GM12878 (cell line): ENCODE measurements at regions not wholly inside any gene's neighbourhood (a gene's known extent, or its start where the extent isn't known, plus 50 kb on each side); places are given as distances from the start of the nearest gene placed in this dataset.

Source experiments
- ATAC-seq: fragments of 200-7000 bp; cut with Tn5 transposase; 3 replicates; pipeline ENCODE4 v1.9.1; 2020; ENCODE audit warnings: mild to moderate bottlenecking, moderate library complexity
- BruUV-seq: library from RNA; stranded (reverse); fragments of 400-500 nt; replicated peaks from 2 replicates; lab custom pipeline; 2021; lab: Mats Ljungman, UMichigan
- CTCF ChIA-PET: fragments of 300-600 bp; sonication (Branson Sonifier 250); formaldehyde crosslinking; extraction: SDS; loops from one replicate; lab custom pipeline; 2021; ENCODE audit warnings: inconsistent platforms; lab: Yijun Ruan, JAX
- POLR2A ChIA-PET: fragments of 350-600 bp; formaldehyde crosslinking; extraction: SDS; loops from one replicate; lab custom pipeline; 2021; ENCODE audit warnings: inconsistent platforms; lab: Charles Lee
- RAD21 ChIA-PET: fragments of 300-600 bp; sonication (Branson Sonifier 250); formaldehyde crosslinking; loops from one replicate; lab custom pipeline; 2023; ENCODE audit warnings: antibody characterized with exemption; ENCODE audit not compliant: unreplicated experiment; lab: Charles Lee
- SMC1A ChIA-PET: fragments of 300-600 bp; sonication (Branson Sonifier 250); formaldehyde crosslinking; loops from one replicate; lab custom pipeline; 2023; ENCODE audit not compliant: unreplicated experiment, uncharacterized antibody; lab: Charles Lee
- DNase-seq: peaks from one replicate; pipeline ENCODE4 v3.0.0-alpha.2; 2011; ENCODE audit warnings: low read depth, low spot score
- FAIRE-seq: peaks from 3 replicates; lab custom pipeline; 2011; peaks lifted over from hg19 to GRCh38; lab: Jason Lieb, UNC
- H2AFZ ChIP-seq: 2 replicates; pipeline ENCODE4 v1.6.0; 2011; ENCODE audit warnings: low read depth, low read length, control low read depth; ENCODE audit not compliant: control insufficient read depth
- H3K27ac ChIP-seq: 2 replicates; pipeline ENCODE4 v1.5.1; 2011; ENCODE audit warnings: control low read depth; ENCODE audit not compliant: control insufficient read depth, insufficient read depth
- H3K27me3 ChIP-seq, 2 experiments: replicated peaks in 1 of 2; 2 replicates each; pipeline versions ENCODE4 v1.6.0 to v1.6.1; 2011; ENCODE audit warnings: low read length in 1 of 2; ENCODE audit not compliant: control insufficient read depth in 2 of 2, insufficient read depth in 2 of 2
- H3K36me3 ChIP-seq, 2 experiments: 2 replicates each; pipeline ENCODE4 v1.5.1; 2011; ENCODE audit warnings: low read length in 1 of 2; ENCODE audit not compliant: control insufficient read depth in 2 of 2, insufficient read depth in 2 of 2
- H3K4me1 ChIP-seq: 2 replicates; pipeline ENCODE4 v1.6.1; 2011; ENCODE audit warnings: mild to moderate bottlenecking, low read length, moderate library complexity, mixed read lengths; ENCODE audit not compliant: control insufficient read depth, insufficient read depth
- H3K4me2 ChIP-seq: 2 replicates; pipeline ENCODE4 v1.6.0; 2011; ENCODE audit warnings: control low read depth; ENCODE audit not compliant: control insufficient read depth, insufficient read depth
- H3K4me3 ChIP-seq: fragments of 200-600 bp; sonication (generic); 2 replicates; pipeline ENCODE4 v1.5.1; 2016
- H3K79me2 ChIP-seq: 2 replicates; pipeline ENCODE4 v1.6.0; 2011; ENCODE audit warnings: low read length; ENCODE audit not compliant: control insufficient read depth, insufficient read depth
- H3K9ac ChIP-seq: 2 replicates; pipeline ENCODE4 v1.8.0; 2011; ENCODE audit warnings: low read length, control low read depth, mixed read lengths; ENCODE audit not compliant: control insufficient read depth, insufficient read depth
- H3K9me3 ChIP-seq: replicated peaks from 3 replicates; pipeline ENCODE4 v1.5.1; 2011; ENCODE audit warnings: mild to moderate bottlenecking, low read length; ENCODE audit not compliant: control insufficient read depth, insufficient read depth
- H4K20me1 ChIP-seq: 2 replicates; pipeline ENCODE4 v1.6.0; 2011; ENCODE audit not compliant: control insufficient read depth, insufficient read depth
- BACH1 ChIP-seq: fragments of 450-650 bp; IDR thresholded peaks from 2 replicates; pipeline ENCODE4 v1.6.1; 2017; ENCODE audit warnings: mild to moderate bottlenecking, borderline replicate concordance
- CHD2 ChIP-seq: IDR thresholded peaks from 2 replicates; pipeline ENCODE4 v1.6.1; 2011; ENCODE audit warnings: low read depth, low read length, improper control_type of control experiment, borderline replicate concordance
- DPF2 ChIP-seq: fragments of 450-650 bp; IDR thresholded peaks from 2 replicates; pipeline ENCODE4 v1.6.1; 2017; ENCODE audit warnings: mild to moderate bottlenecking
- FOS ChIP-seq: IDR thresholded peaks from 3 replicates; pipeline ENCODE4 v1.6.1; 2011; ENCODE audit warnings: borderline replicate concordance; ENCODE audit not compliant: insufficient read length; ENCODE audit errors: extremely low read depth
- HDAC2 ChIP-seq: fragments of 200-600 bp; sonication (generic); IDR thresholded peaks from 2 replicates; pipeline ENCODE4 v1.6.1; 2017
- MYC ChIP-seq: IDR thresholded peaks from 2 replicates; pipeline ENCODE4 v1.6.1; 2011; ENCODE audit warnings: mild to moderate bottlenecking, low read length, moderate library complexity, inconsistent platforms; ENCODE audit not compliant: insufficient read depth, insufficient replicate concordance, insufficient read length, severe bottlenecking
- NFXL1 ChIP-seq: fragments of 450-650 bp; IDR thresholded peaks from 2 replicates; pipeline ENCODE4 v1.6.1; 2017; ENCODE audit warnings: antibody characterized with exemption, mild to moderate bottlenecking, borderline replicate concordance
- NFYB ChIP-seq: IDR thresholded peaks from 2 replicates; pipeline ENCODE4 v1.6.1; 2011; ENCODE audit warnings: low read depth, mild to moderate bottlenecking, low read length, improper control_type of control experiment, moderate library complexity; ENCODE audit not compliant: insufficient read depth
- NR2C1 ChIP-seq: fragments of 450-650 bp; IDR thresholded peaks from 2 replicates; pipeline ENCODE4 v1.6.1; 2017; ENCODE audit warnings: antibody characterized with exemption, mild to moderate bottlenecking, moderate library complexity
- RAD51 ChIP-seq: fragments of 450-650 bp; IDR thresholded peaks from 2 replicates; pipeline ENCODE4 v1.6.1; 2016; ENCODE audit warnings: moderate library complexity, mild to moderate bottlenecking, inconsistent platforms
- SMAD1 ChIP-seq: fragments of 450-650 bp; IDR thresholded peaks from 2 replicates; pipeline ENCODE4 v1.6.1; 2018; ENCODE audit warnings: mild to moderate bottlenecking, low read depth; ENCODE audit not compliant: partially characterized antibody
- SMC3 ChIP-seq: IDR thresholded peaks from 2 replicates; pipeline ENCODE4 v1.6.1; 2011; ENCODE audit warnings: low read length, improper control_type of control experiment, borderline replicate concordance
- SREBF1 ChIP-seq: IDR thresholded peaks from 2 replicates; pipeline ENCODE4 v1.6.1; 2012; ENCODE audit warnings: mild to moderate bottlenecking, low read length
- SREBF2 ChIP-seq: IDR thresholded peaks from 2 replicates; pipeline ENCODE4 v1.6.1; 2012; ENCODE audit warnings: mild to moderate bottlenecking, low read length
- STAT3 ChIP-seq: IDR thresholded peaks from 2 replicates; pipeline ENCODE4 v1.6.1; 2011; ENCODE audit warnings: low read depth, low read length, improper control_type of control experiment
- TAF1 ChIP-seq: IDR thresholded peaks from 2 replicates; pipeline ENCODE4 v1.6.1; 2011; ENCODE audit warnings: mild to moderate bottlenecking, low read depth, low read length, borderline replicate concordance
- ZNF384 ChIP-seq: IDR thresholded peaks from 2 replicates; pipeline ENCODE4 v1.6.1; 2012; ENCODE audit warnings: low read depth, mild to moderate bottlenecking, low read length, improper control_type of control experiment, borderline replicate concordance
- WGBS: methylation state at CpG from one replicate; pipeline ENCODE4 v1.1.6; 2016; ENCODE audit warnings: low lambda C conversion rate; ENCODE audit not compliant: insufficient replicate concordance, insufficient coverage; ENCODE audit errors: missing lambda C conversion rate; 5-methylcytosine and 5-hydroxymethylcytosine counted together
- in situ Hi-C: fragments of 300-500 bp; cut with MboI; formaldehyde crosslinking; loops from 9 replicates; pipeline ENCODE4 v1.14.3; 2018; ENCODE audit warnings: mixed read lengths
- intact Hi-C: fragments of 100-400 bp; cut with micrococcal nuclease; formaldehyde crosslinking; loops from one replicate; pipeline ENCODE4 v1.14.2; 2022; ENCODE audit not compliant: unreplicated experiment

- TF ChIP-seq SREBF1, result no peak
- no peak for TF ChIP-seq RAD51
- TF ChIP-seq NFYB, result no peak
- no peak for TF ChIP-seq DPF2
- no peak for TF ChIP-seq CHD2
- TF ChIP-seq SMAD1, result no peak
- TF ChIP-seq STAT3, result no peak
- no peak for TF ChIP-seq SMC3
- TF ChIP-seq HDAC2, result no peak
- TF ChIP-seq NFXL1, result no peak
- no peak for TF ChIP-seq MYC
- TF ChIP-seq SREBF2, result no peak
- no peak for TF ChIP-seq BACH1
- no peak for TF ChIP-seq TAF1
- no peak for TF ChIP-seq FOS
- no peak for TF ChIP-seq ZNF384
- TF ChIP-seq NR2C1, result no peak
- in situ Hi-C loops (no loop called here), intact Hi-C loops (no loop called here)
- POLR2A ChIA-PET, result no interaction called here
- H3K4me2 ChIP-seq, result no peak overlapping the region
- no peaks in the 10 kb centered on the region for H3K27me3 ChIP-seq
- CTCF ChIA-PET, result no interaction called here
- no peak overlapping the region for H3K4me3 ChIP-seq
- FAIRE-seq (no peak), DNase-seq (no peak), ATAC-seq (no peak)
- no peaks in the 10 kb centered on the region for H3K79me2 ChIP-seq
- no peak overlapping the region for H3K27ac ChIP-seq
- no peak overlapping the region for H2AFZ ChIP-seq
- H3K9ac ChIP-seq, result no peak overlapping the region
- H3K9me3 ChIP-seq, result no peaks in the 10 kb centered on the region; the same call in 2 of the 3 replicates
- no peaks in the 10 kb centered on the region for H4K20me1 ChIP-seq
- WGBS, result 53% methylated on average over 19 of the region's 19 CpGs
- no peaks in the 10 kb centered on the region for H3K4me1 ChIP-seq
- H3K36me3 ChIP-seq, result no peaks in the 10 kb centered on the region
- BruUV-seq, result no TSS peak
- SMC1A ChIA-PET, result no interaction called here
- RAD21 ChIA-PET, result no interaction called here
Observed at GRCh38 chr16:88296437-88297177, 86.2 kb upstream of the ZNF469 start.
